WERI-Rb-1 (cell line): ENCODE measurements at regions not wholly inside any gene's neighbourhood (a gene's known extent, or its start where the extent isn't known, plus 50 kb on each side); places are given as distances from the start of the nearest gene placed in this dataset.

Experiments used
- DNase-seq: peaks from one replicate; pipeline ENCODE4 v3.0.0-alpha.2; 2020
- H3K27ac ChIP-seq: fragments of 250-450 bp; sonication (Bioruptor Pico); 2 replicates; pipeline ENCODE4 v1.5.1; 2020; ENCODE audit warnings: mild to moderate bottlenecking, moderate library complexity
- H3K27me3 ChIP-seq: fragments of 250-450 bp; sonication (Bioruptor Pico); 2 replicates; pipeline ENCODE4 v1.5.1; 2021; ENCODE audit warnings: mild to moderate bottlenecking, low read depth, moderate library complexity; ENCODE audit not compliant: insufficient read depth, severe bottlenecking
- H3K36me3 ChIP-seq: fragments of 250-450 bp; sonication (Bioruptor Pico); 2 replicates; pipeline ENCODE4 v1.5.1; 2020; ENCODE audit warnings: mild to moderate bottlenecking, moderate library complexity
- H3K4me3 ChIP-seq: 2 replicates; pipeline ENCODE4 v1.5.1; 2011; ENCODE audit warnings: low read depth, mild to moderate bottlenecking, control low read depth, low read length
- H3K9me3 ChIP-seq: fragments of 250-450 bp; sonication (Bioruptor Pico); 2 replicates; pipeline ENCODE4 v1.5.1; 2021; ENCODE audit warnings: mild to moderate bottlenecking, moderate library complexity; ENCODE audit not compliant: severe bottlenecking
- TF ChIP-seq, protein P1 (sequence below): IDR thresholded peaks from 2 replicates; pipeline ENCODE4 v1.5.1; 2011; ENCODE audit warnings: low read depth, mild to moderate bottlenecking, control low read depth, inconsistent platforms, low read length

DNA sequence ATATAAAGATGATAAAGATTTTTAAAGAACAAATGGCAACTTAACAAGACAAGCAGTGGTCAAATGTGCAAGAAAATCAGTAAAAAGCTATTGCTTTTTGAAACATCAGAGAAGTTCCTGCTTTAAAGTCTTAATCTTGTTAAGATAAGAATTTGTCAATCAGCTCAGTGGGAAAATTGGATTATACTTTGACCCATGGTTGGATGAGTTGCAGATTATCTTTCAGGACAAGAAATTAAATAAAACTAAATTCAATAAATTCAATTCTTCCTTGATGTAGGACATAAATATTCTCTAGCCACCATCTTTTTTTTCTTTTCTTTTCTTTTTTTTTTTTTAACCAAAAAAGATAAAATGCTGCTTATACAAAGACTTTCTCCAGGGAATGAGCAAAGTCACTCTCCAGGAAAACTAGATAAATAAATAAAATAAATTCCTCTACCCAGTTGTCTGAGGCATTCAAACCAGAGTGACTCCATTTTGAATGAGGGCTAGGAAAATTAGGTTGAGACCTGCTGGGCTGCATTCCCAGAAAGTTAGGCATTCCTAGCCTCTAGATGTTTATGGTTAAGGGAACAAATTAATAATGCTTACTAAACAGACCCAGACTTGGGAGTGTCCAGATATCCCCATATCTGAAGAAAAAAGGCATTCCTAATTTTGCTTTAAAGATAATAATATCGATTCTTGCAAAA, 211.2 kb downstream of the SNCA start:
- Histone ChIP-seq H3K27ac (no peak overlapping the region), H3K36me3 (no peaks in the 10 kb centered on the region), H3K27me3 (no peaks in the 10 kb centered on the region), H3K9me3 (no peaks in the 10 kb centered on the region), H3K4me3 (no peak overlapping the region)
- no peak for DNase-seq
- TF ChIP-seq, protein P1, sequence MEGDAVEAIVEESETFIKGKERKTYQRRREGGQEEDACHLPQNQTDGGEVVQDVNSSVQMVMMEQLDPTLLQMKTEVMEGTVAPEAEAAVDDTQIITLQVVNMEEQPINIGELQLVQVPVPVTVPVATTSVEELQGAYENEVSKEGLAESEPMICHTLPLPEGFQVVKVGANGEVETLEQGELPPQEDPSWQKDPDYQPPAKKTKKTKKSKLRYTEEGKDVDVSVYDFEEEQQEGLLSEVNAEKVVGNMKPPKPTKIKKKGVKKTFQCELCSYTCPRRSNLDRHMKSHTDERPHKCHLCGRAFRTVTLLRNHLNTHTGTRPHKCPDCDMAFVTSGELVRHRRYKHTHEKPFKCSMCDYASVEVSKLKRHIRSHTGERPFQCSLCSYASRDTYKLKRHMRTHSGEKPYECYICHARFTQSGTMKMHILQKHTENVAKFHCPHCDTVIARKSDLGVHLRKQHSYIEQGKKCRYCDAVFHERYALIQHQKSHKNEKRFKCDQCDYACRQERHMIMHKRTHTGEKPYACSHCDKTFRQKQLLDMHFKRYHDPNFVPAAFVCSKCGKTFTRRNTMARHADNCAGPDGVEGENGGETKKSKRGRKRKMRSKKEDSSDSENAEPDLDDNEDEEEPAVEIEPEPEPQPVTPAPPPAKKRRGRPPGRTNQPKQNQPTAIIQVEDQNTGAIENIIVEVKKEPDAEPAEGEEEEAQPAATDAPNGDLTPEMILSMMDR, result no peak

DNA sequence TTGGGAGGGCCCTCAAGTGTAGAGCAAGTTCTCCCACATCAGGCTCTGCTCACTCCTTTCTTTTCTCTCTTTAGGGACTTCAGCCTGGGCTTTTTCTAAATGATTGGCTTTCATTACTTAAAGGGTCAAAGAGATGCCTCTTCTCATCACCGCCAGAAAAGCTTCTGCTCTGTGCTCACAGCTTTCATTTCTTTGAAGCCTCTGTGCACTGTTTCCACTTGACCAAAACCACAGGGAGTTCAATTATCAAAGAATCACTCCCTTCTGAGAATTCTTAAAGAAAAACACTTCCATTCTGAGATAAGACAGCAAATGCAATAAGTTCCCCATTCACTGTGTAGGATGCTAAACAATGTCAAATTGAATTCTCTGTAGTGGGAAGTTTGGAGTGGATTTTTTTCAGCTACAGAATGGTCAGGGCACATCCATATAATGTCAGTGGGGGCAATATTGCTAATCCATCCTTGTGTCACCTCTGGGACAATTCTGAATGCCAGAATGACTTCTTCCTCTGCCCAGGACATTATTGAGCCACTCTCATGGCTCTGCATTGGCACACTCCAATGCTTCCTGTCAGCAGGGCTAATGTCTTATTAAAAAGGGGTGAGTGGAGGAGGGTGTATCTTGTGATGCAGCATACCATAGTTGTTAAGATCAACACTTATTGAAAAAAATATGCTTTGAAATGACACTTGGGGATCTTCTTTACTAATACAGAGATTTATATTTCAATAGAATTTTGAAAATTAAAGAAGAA, 217.6 kb downstream of the SNCA start:
- no peak for DNase-seq
- no peaks in the 10 kb centered on the region for H3K36me3 ChIP-seq
- H3K9me3 ChIP-seq, result no peaks in the 10 kb centered on the region
- TF ChIP-seq, protein P1, result no peak
- H3K27ac ChIP-seq, result no peak overlapping the region
- no peaks in the 10 kb centered on the region for H3K27me3 ChIP-seq
- no peak overlapping the region for H3K4me3 ChIP-seq

DNA sequence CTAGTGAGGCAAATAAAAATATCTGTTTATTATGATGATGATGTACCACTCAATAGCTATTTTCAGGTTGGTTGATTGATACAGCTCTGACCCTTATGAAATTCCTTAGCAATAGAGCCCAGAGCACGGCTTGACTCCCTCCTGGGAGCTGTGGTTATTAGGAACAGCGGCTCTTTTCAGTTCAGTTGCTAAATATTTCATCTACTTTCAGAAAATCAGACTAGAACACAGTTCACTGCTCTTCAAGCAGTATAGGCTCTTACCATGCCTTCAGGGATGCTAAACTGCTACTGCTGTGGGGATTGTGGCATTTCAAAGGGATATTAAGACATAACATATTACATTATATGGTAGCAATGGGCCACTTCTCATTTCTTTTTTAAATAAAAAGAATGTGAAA, 218.8 kb downstream of the SNCA start:
- no peaks in the 10 kb centered on the region for H3K27me3 ChIP-seq
- DNase-seq, result no peak
- no peak overlapping the region for H3K27ac ChIP-seq
- TF ChIP-seq, protein P1, result no peak
- no peaks in the 10 kb centered on the region for H3K9me3 ChIP-seq
- no peak overlapping the region for H3K4me3 ChIP-seq
- no peaks in the 10 kb centered on the region for H3K36me3 ChIP-seq

DNA sequence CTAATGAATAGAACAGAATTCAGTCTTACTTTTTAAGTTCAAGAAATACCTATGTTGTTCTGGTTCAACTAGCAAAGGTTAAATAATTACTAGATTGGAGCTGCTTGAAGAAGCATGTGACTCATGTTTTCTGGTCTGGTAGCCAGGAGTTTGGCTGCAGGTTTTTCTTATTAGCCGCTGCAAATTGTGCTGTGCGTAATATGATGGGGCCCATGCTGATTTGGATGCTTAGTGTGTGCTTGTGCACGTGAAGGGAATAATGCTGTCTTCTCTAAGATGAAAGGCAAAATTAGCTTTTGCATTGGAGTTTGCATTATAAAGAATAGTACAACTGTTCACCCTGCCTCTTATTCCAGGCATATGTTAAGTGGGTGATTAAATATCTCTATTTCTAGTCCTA, 219.6 kb downstream of the SNCA start:
- Histone ChIP-seq H3K27ac (no peak overlapping the region), H3K4me3 (no peak overlapping the region), H3K36me3 (no peaks in the 10 kb centered on the region), H3K27me3 (no peaks in the 10 kb centered on the region), H3K9me3 (no peaks in the 10 kb centered on the region)
- DNase-seq, result no peak
- TF ChIP-seq, protein P1, result no peak

DNA sequence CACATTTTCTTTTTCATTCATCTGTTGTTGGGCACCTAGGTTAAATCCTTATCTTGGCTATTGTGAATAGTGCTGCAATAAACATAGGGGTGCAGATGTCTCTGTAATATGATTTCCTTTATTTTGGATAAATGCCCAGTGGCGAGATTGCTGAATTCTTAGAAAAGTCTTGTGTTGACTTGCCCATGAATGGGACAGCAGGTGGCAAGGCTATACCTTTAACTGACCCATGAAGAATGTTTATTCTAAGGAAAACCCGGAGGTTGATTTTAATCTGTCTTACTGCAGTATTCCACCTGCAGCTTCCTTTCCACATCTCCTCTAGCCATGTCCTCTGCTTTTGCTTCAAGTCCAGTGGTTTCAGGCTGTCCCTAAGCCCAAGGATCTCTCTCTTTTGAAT, 220.6 kb downstream of the SNCA start:
- Histone ChIP-seq H3K36me3 (no peaks in the 10 kb centered on the region), H3K9me3 (no peaks in the 10 kb centered on the region), H3K4me3 (no peak overlapping the region), H3K27me3 (no peaks in the 10 kb centered on the region), H3K27ac (no peak overlapping the region)
- TF ChIP-seq, protein P1, result no peak
- no peak for DNase-seq
